ENCODE measurements at regions not wholly inside any gene's neighbourhood (a gene's known extent, or its start where the extent isn't known, plus 50 kb on each side); places are given as distances from the start of the nearest gene placed in this dataset.

- TF ChIP-seq CTCF (IDR thresholded peaks at IDR 0.05; ENCODE audit: low read depth, low read length, missing input control) (no peak), TAF1 (conservative IDR thresholded peaks at IDR 0.05) (no peak), SP1 (IDR thresholded peaks at IDR 0.05) (no peak), MAX (IDR thresholded peaks at IDR 0.05) (no peak), JUND (IDR thresholded peaks at IDR 0.05) (no peak), RAD21 (IDR thresholded peaks at IDR 0.05) (no peak), REST (IDR thresholded peaks at IDR 0.05) (no peak), FOXA1 (IDR thresholded peaks at IDR 0.05) (no peak), ZBTB33 (IDR thresholded peaks at IDR 0.05) (no peak)
Observed at GRCh38 chr5:164302533-164303235, 797.3 kb downstream of the MAT2B start.

Measured in liver (tissue), 3 donors.